ENCODE measurements at regions not wholly inside any gene's neighbourhood (a gene's known extent, or its start where the extent isn't known, plus 50 kb on each side); places are given as distances from the start of the nearest gene placed in this dataset.

GRCh38 chr5:159629158-159629557, 287.1 kb upstream of the ADRA1B start:
- no peak for TF ChIP-seq CTCF (IDR thresholded peaks at IDR 0.05; ENCODE audit: unreplicated experiment)
- Mint-ChIP-seq H3K4me3 (no peak overlapping the region), H3K27me3 (ENCODE audit: low read depth) (no peaks in the 10 kb centered on the region), H3K27ac (no peak overlapping the region), H3K4me1 (no peaks in the 10 kb centered on the region), H3K9me3 (peaks cover 27% of the 10 kb centered on the region), H3K36me3 (peaks cover 2% of the 10 kb centered on the region)
- no peak for DNase-seq (ENCODE audit: low spot score in 2 of 2, unreplicated experiment in 2 of 2)

- Mint-ChIP-seq H3K36me3 (peaks cover 2% of the 10 kb centered on the region), H3K27me3 (ENCODE audit: low read depth) (no peaks in the 10 kb centered on the region), H3K4me3 (no peak overlapping the region), H3K27ac (no peak overlapping the region), H3K9me3 (peaks cover 19% of the 10 kb centered on the region), H3K4me1 (no peaks in the 10 kb centered on the region)
- TF ChIP-seq CTCF (IDR thresholded peaks at IDR 0.05; ENCODE audit: unreplicated experiment), result no peak
- no peak for DNase-seq (ENCODE audit: low spot score in 2 of 2, unreplicated experiment in 2 of 2)
These were observed 285.7 kb upstream of the ADRA1B start for GRCh38 chr5:159630545-159630944.

GRCh38 chr5:159631001-159631400, 285.3 kb upstream of the ADRA1B start:
- no peaks in the 10 kb centered on the region for H3K27me3 Mint-ChIP-seq (ENCODE audit: low read depth)
- H3K27ac Mint-ChIP-seq, result no peak overlapping the region
- DNase-seq (ENCODE audit: low spot score in 2 of 2, unreplicated experiment in 2 of 2), result no peak
- H3K4me3 Mint-ChIP-seq, result no peak overlapping the region
- H3K4me1 Mint-ChIP-seq, result no peaks in the 10 kb centered on the region
- peaks cover 20% of the 10 kb centered on the region for H3K9me3 Mint-ChIP-seq
- TF ChIP-seq CTCF (IDR thresholded peaks at IDR 0.05; ENCODE audit: unreplicated experiment), result no peak
- peaks cover 2% of the 10 kb centered on the region for H3K36me3 Mint-ChIP-seq

GRCh38 chr5:159632866-159633265, 283.4 kb upstream of the ADRA1B start:
- no peaks in the 10 kb centered on the region for H3K4me1 Mint-ChIP-seq
- no peak overlapping the region for H3K4me3 Mint-ChIP-seq
- no peak overlapping the region for H3K27ac Mint-ChIP-seq
- peaks cover 22% of the 10 kb centered on the region for H3K9me3 Mint-ChIP-seq
- no peak for TF ChIP-seq CTCF (IDR thresholded peaks at IDR 0.05; ENCODE audit: unreplicated experiment)
- H3K27me3 Mint-ChIP-seq (ENCODE audit: low read depth), result no peaks in the 10 kb centered on the region
- DNase-seq (ENCODE audit: low spot score in 2 of 2, unreplicated experiment in 2 of 2), result no peak
- no peaks in the 10 kb centered on the region for H3K36me3 Mint-ChIP-seq

GRCh38 chr5:159638481-159638880, 277.8 kb upstream of the ADRA1B start:
- Mint-ChIP-seq H3K9me3 (peaks cover 20% of the 10 kb centered on the region), H3K4me3 (no peak overlapping the region), H3K36me3 (no peaks in the 10 kb centered on the region), H3K27me3 (ENCODE audit: low read depth) (no peaks in the 10 kb centered on the region), H3K4me1 (no peaks in the 10 kb centered on the region), H3K27ac (no peak overlapping the region)
- no peak for TF ChIP-seq CTCF (IDR thresholded peaks at IDR 0.05; ENCODE audit: unreplicated experiment)
- no peak for DNase-seq (ENCODE audit: low spot score in 2 of 2, unreplicated experiment in 2 of 2)

GRCh38 chr5:159638954-159639559, 277.2 kb upstream of the ADRA1B start:
- no peaks in the 10 kb centered on the region for H3K36me3 Mint-ChIP-seq
- H3K4me3 Mint-ChIP-seq, result no peak overlapping the region
- H3K27me3 Mint-ChIP-seq (ENCODE audit: low read depth), result no peaks in the 10 kb centered on the region
- H3K4me1 Mint-ChIP-seq, result no peaks in the 10 kb centered on the region
- H3K27ac Mint-ChIP-seq, result no peak overlapping the region
- no peak for DNase-seq (ENCODE audit: low spot score in 2 of 2, unreplicated experiment in 2 of 2)
- H3K9me3 Mint-ChIP-seq, result peaks cover 20% of the 10 kb centered on the region
- no peak for TF ChIP-seq CTCF (IDR thresholded peaks at IDR 0.05; ENCODE audit: unreplicated experiment)

Measured in mesothelial cell of epicardium (in vitro differentiated cells).